ENCODE measurements at regions not wholly inside any gene's neighbourhood (a gene's known extent, or its start where the extent isn't known, plus 50 kb on each side); places are given as distances from the start of the nearest gene placed in this dataset.

GRCh38 chr1:175884369-175884768, 141.0 kb upstream of the TNR start:
- no peak for TF ChIP-seq POLR2A (IDR thresholded peaks at IDR 0.05)
- TF ChIP-seq, protein P1, sequence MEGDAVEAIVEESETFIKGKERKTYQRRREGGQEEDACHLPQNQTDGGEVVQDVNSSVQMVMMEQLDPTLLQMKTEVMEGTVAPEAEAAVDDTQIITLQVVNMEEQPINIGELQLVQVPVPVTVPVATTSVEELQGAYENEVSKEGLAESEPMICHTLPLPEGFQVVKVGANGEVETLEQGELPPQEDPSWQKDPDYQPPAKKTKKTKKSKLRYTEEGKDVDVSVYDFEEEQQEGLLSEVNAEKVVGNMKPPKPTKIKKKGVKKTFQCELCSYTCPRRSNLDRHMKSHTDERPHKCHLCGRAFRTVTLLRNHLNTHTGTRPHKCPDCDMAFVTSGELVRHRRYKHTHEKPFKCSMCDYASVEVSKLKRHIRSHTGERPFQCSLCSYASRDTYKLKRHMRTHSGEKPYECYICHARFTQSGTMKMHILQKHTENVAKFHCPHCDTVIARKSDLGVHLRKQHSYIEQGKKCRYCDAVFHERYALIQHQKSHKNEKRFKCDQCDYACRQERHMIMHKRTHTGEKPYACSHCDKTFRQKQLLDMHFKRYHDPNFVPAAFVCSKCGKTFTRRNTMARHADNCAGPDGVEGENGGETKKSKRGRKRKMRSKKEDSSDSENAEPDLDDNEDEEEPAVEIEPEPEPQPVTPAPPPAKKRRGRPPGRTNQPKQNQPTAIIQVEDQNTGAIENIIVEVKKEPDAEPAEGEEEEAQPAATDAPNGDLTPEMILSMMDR (IDR thresholded peaks at IDR 0.05) = no peak
